HEK293 (cell line): ENCODE measurements at regions not wholly inside any gene's neighbourhood (a gene's known extent, or its start where the extent isn't known, plus 50 kb on each side); places are given as distances from the start of the nearest gene placed in this dataset.

Source experiments
- ATF2 ChIP-seq: fragments of 450-650 bp; formaldehyde crosslinking; IDR thresholded peaks from 2 replicates; pipeline ENCODE4 v1.5.1; 2016; ENCODE audit warnings: missing biosample characterization, missing genetic modification characterization, low read depth
- CTCF ChIP-seq: fragments of 450-650 bp; formaldehyde crosslinking; IDR thresholded peaks from 2 replicates; pipeline ENCODE4 v1.5.1; 2016; ENCODE audit warnings: missing biosample characterization, missing genetic modification characterization
- KLF9 ChIP-seq: fragments of 450-650 bp; formaldehyde crosslinking; IDR thresholded peaks from 2 replicates; pipeline ENCODE4 v1.5.1; 2016; ENCODE audit warnings: missing biosample characterization, missing genetic modification characterization, low read depth
- RBAK ChIP-seq: fragments of 450-650 bp; formaldehyde crosslinking; IDR thresholded peaks from 2 replicates; pipeline ENCODE4 v1.5.1; 2016; ENCODE audit warnings: missing biosample characterization, missing genetic modification characterization
- SALL2 ChIP-seq: fragments of 450-650 bp; formaldehyde crosslinking; IDR thresholded peaks from 2 replicates; pipeline ENCODE4 v1.5.0; 2017; ENCODE audit warnings: missing biosample characterization, mild to moderate bottlenecking, missing genetic modification characterization, borderline replicate concordance
- ZBTB11 ChIP-seq: fragments of 450-650 bp; formaldehyde crosslinking; conservative IDR thresholded peaks from 2 replicates; pipeline ENCODE4 v1.5.1; 2016; ENCODE audit warnings: low read depth, missing biosample characterization, missing genetic modification characterization
- ZNF18 ChIP-seq: fragments of 450-650 bp; formaldehyde crosslinking; IDR thresholded peaks from 2 replicates; pipeline ENCODE4 v1.5.1; 2016; ENCODE audit warnings: missing biosample characterization, missing genetic modification characterization
- TF ChIP-seq, protein P1 (sequence below): fragments of 450-650 bp; formaldehyde crosslinking; IDR thresholded peaks from 2 replicates; pipeline ENCODE4 v1.5.1; 2016; ENCODE audit warnings: missing biosample characterization, missing genetic modification characterization
- TF ChIP-seq, protein P2 (sequence below): fragments of 450-650 bp; formaldehyde crosslinking; IDR thresholded peaks from 2 replicates; pipeline ENCODE4 v1.5.1; 2016; ENCODE audit warnings: missing biosample characterization, missing genetic modification characterization

GRCh38 chr10:44284198-44285084 is 100.5 kb downstream of the CXCL12 start:
- TF ChIP-seq KLF9: no peak
- TF ChIP-seq, protein P1, sequence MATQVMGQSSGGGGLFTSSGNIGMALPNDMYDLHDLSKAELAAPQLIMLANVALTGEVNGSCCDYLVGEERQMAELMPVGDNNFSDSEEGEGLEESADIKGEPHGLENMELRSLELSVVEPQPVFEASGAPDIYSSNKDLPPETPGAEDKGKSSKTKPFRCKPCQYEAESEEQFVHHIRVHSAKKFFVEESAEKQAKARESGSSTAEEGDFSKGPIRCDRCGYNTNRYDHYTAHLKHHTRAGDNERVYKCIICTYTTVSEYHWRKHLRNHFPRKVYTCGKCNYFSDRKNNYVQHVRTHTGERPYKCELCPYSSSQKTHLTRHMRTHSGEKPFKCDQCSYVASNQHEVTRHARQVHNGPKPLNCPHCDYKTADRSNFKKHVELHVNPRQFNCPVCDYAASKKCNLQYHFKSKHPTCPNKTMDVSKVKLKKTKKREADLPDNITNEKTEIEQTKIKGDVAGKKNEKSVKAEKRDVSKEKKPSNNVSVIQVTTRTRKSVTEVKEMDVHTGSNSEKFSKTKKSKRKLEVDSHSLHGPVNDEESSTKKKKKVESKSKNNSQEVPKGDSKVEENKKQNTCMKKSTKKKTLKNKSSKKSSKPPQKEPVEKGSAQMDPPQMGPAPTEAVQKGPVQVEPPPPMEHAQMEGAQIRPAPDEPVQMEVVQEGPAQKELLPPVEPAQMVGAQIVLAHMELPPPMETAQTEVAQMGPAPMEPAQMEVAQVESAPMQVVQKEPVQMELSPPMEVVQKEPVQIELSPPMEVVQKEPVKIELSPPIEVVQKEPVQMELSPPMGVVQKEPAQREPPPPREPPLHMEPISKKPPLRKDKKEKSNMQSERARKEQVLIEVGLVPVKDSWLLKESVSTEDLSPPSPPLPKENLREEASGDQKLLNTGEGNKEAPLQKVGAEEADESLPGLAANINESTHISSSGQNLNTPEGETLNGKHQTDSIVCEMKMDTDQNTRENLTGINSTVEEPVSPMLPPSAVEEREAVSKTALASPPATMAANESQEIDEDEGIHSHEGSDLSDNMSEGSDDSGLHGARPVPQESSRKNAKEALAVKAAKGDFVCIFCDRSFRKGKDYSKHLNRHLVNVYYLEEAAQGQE: no peak
- TF ChIP-seq CTCF (tag by site-specific recombination): no peak
- no peak for TF ChIP-seq ATF2 (tag by site-specific recombination)
- no peak for TF ChIP-seq ZNF18 (tag by site-specific recombination)
- TF ChIP-seq, protein P2, sequence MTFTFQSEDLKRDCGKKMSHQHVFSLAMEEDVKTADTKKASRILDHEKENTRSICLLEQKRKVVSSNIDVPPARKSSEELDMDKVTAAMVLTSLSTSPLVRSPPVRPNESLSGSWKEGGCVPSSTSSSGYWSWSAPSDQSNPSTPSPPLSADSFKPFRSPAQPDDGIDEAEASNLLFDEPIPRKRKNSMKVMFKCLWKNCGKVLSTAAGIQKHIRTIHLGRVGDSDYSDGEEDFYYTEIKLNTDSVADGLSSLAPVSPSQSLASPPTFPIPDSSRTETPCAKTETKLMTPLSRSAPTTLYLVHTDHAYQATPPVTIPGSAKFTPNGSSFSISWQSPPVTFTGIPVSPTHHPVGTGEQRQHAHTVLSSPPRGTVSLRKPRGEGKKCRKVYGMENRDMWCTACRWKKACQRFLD (tag by site-specific recombination): no peak
- TF ChIP-seq ZBTB11: no peak
- no peak for TF ChIP-seq SALL2 (tag by site-specific recombination)
- no peak for TF ChIP-seq RBAK (tag by site-specific recombination)
